OCI-LY3 (cell line): ENCODE measurements at regions not wholly inside any gene's neighbourhood (a gene's known extent, or its start where the extent isn't known, plus 50 kb on each side); places are given as distances from the start of the nearest gene placed in this dataset.

Experiments used
- H2AFZ ChIP-seq: fragments of 200-600, 300-600 bp; shearing (Covaris generic); 2 replicates; pipeline ENCODE4 v1.6.0; 2014; ENCODE audit warnings: antibody characterized with exemption, low read depth, low read length
- H3K27ac ChIP-seq: fragments of 200-600, 300-600 bp; sonication (generic); 2 replicates; pipeline ENCODE4 v1.5.1; 2014; ENCODE audit warnings: mild to moderate bottlenecking, low read length, moderate library complexity, mixed read lengths
- H3K27me3 ChIP-seq: fragments of 200-600, 300-600 bp; sonication (generic); 2 replicates; pipeline ENCODE4 v1.6.1; 2014; ENCODE audit warnings: low read depth, low read length, mixed read lengths
- H3K36me3 ChIP-seq: fragments of 200-600, 300-600 bp; sonication (generic); replicated peaks from 2 replicates; pipeline ENCODE3; 2014; ENCODE audit warnings: low read depth, low read length, mixed read lengths
- H3K4me1 ChIP-seq: fragments of 300-600, 200-600 bp; sonication (generic); 2 replicates; pipeline ENCODE4 v1.6.1; 2014; ENCODE audit warnings: low read length, mixed read lengths
- H3K4me2 ChIP-seq: fragments of 200-600, 300-600 bp; sonication (generic); 2 replicates; pipeline ENCODE4 v1.6.1; 2014; ENCODE audit warnings: low read length, mixed read lengths
- H3K4me3 ChIP-seq: fragments of 300-600, 200-600 bp; sonication (generic); 2 replicates; pipeline ENCODE4 v1.5.1; 2014; ENCODE audit warnings: antibody characterized with exemption, mild to moderate bottlenecking, low read length, moderate library complexity
- H3K79me2 ChIP-seq: fragments of 300-600, 200-600 bp; shearing (Covaris generic); 2 replicates; pipeline ENCODE4 v1.6.1; 2014; ENCODE audit warnings: mild to moderate bottlenecking, low read length, mixed read lengths
- H3K9ac ChIP-seq: fragments of 300-600, 200-600 bp; shearing (Covaris generic); 2 replicates; pipeline ENCODE4 v1.6.0; 2014; ENCODE audit warnings: mild to moderate bottlenecking, low read length, moderate library complexity
- H3K9me3 ChIP-seq: fragments of 200-600, 300-600 bp; shearing (Covaris generic); 2 replicates; pipeline ENCODE4 v1.6.1; 2014; ENCODE audit warnings: low read length, mixed read lengths; ENCODE audit not compliant: insufficient read depth
- H4K20me1 ChIP-seq: fragments of 200-600, 300-600 bp; sonication (generic); 2 replicates; pipeline ENCODE4 v1.6.1; 2016; ENCODE audit warnings: low read length, mixed read lengths; ENCODE audit not compliant: insufficient read depth
- CTCF ChIP-seq: fragments of 200-600, 300-600 bp; sonication (generic); IDR thresholded peaks from 2 replicates; pipeline ENCODE4 v1.5.1; 2014; ENCODE audit warnings: antibody characterized with exemption, low read length, low read depth
- EZH2phosphoT487 ChIP-seq: fragments of 200-600 bp; shearing (Covaris generic); IDR thresholded peaks from 2 replicates; pipeline ENCODE4 v1.6.1; 2018; ENCODE audit warnings: antibody characterized with exemption, mixed run types, low read depth

DNA sequence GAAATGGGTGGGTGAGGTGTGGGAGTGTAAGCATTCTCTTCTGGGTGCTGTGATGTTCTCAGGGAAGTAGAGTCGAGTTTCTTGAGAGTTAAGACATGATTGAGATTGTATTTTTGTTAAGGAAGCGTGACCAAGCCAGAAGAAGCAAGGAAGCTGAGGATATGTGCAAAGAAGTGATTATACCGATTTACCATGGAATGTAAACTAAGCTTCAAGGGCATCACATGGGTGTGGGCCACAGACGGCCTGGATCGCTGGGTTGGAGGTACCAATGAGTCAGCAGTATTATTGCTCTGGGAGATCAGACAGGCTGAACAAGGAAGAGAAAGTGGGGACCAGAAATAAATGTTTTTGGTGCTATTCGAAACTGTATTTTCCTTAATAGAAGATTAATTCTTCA, 184.1 kb upstream of the GMDS start:
- H3K27me3 ChIP-seq, result no peaks in the 10 kb centered on the region
- H2AFZ ChIP-seq, result no peak overlapping the region
- no peaks in the 10 kb centered on the region for H4K20me1 ChIP-seq
- H3K79me2 ChIP-seq, result no peaks in the 10 kb centered on the region
- H3K27ac ChIP-seq, result no peak overlapping the region
- no peaks in the 10 kb centered on the region for H3K9me3 ChIP-seq
- no peaks in the 10 kb centered on the region for H3K4me1 ChIP-seq
- H3K36me3 ChIP-seq, result no peaks in the 10 kb centered on the region
- no peak overlapping the region for H3K9ac ChIP-seq
- H3K4me2 ChIP-seq, result no peak overlapping the region
- TF ChIP-seq EZH2phosphoT487, result no peak
- TF ChIP-seq CTCF, result no peak
- no peak overlapping the region for H3K4me3 ChIP-seq

- Histone ChIP-seq H2AFZ (no peak overlapping the region), H3K4me2 (no peak overlapping the region), H3K36me3 (no peaks in the 10 kb centered on the region), H3K27me3 (no peaks in the 10 kb centered on the region), H3K9me3 (no peaks in the 10 kb centered on the region), H3K4me1 (no peaks in the 10 kb centered on the region), H3K79me2 (no peaks in the 10 kb centered on the region), H4K20me1 (no peaks in the 10 kb centered on the region), H3K4me3 (no peak overlapping the region), H3K27ac (no peak overlapping the region), H3K9ac (no peak overlapping the region)
- TF ChIP-seq EZH2phosphoT487 (no peak), CTCF (no peak)
Observed at GRCh38 chr6:2429032-2429431, 183.6 kb upstream of the GMDS start.

- Histone ChIP-seq H3K4me3 (no peak overlapping the region), H3K9me3 (no peaks in the 10 kb centered on the region), H3K4me1 (no peaks in the 10 kb centered on the region), H3K36me3 (no peaks in the 10 kb centered on the region), H3K27me3 (no peaks in the 10 kb centered on the region), H3K9ac (no peak overlapping the region), H3K4me2 (no peak overlapping the region), H2AFZ (no peak overlapping the region), H4K20me1 (no peaks in the 10 kb centered on the region), H3K79me2 (no peaks in the 10 kb centered on the region), H3K27ac (no peak overlapping the region)
- TF ChIP-seq EZH2phosphoT487, result no peak
- no peak for TF ChIP-seq CTCF
Observed at GRCh38 chr6:2426561-2427340, 181.3 kb upstream of the GMDS start.

DNA sequence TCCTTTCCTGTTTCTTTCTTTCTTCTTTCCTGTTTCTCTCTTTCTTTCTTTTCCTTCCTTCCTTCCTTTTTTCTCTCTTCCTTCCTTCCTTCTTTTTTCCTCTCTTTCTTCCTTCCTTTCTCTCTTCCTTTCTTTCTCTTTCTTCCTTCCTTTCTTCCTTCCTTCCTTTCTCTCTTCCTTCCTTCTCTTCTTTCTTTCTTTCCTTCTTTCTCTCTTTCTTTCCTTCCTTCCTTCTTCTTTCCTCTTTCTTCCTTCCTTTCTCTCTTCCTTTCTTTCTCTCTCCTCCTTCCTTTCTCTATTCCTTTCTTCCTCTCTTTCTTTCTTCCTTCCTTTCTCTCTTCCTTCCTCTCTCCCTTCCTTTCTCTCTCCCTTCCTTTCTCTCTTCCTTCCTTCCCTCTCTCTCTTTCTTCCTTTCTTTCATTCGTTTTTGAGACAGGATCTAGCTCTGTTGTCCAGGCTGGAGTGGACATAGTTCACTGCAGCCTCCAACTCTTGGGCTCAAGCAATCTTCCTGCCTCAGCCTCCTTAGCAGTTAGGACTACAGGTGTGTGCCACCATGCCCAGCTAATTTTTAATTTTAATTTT, 170.8 kb upstream of the GMDS start:
- H3K4me2 ChIP-seq, result no peak overlapping the region
- H3K36me3 ChIP-seq, result no peaks in the 10 kb centered on the region
- H2AFZ ChIP-seq, result no peak overlapping the region
- H3K9me3 ChIP-seq, result no peaks in the 10 kb centered on the region
- H3K9ac ChIP-seq, result no peak overlapping the region
- H3K27me3 ChIP-seq, result no peaks in the 10 kb centered on the region
- no peaks in the 10 kb centered on the region for H4K20me1 ChIP-seq
- TF ChIP-seq CTCF (no peak), EZH2phosphoT487 (no peak)
- H3K79me2 ChIP-seq, result no peaks in the 10 kb centered on the region
- H3K4me1 ChIP-seq, result no peaks in the 10 kb centered on the region
- no peak overlapping the region for H3K27ac ChIP-seq
- H3K4me3 ChIP-seq, result no peak overlapping the region
